Activated naive CD4-positive, alpha-beta T cell treated with anti-CD3 and anti-CD28 coated beads, Interleukin-2, amount 50 U/mL, for 24 hours (primary cell): ENCODE measurements at regions not wholly inside any gene's neighbourhood (a gene's known extent, or its start where the extent isn't known, plus 50 kb on each side); places are given as distances from the start of the nearest gene placed in this dataset.

Experiments used
- H3K27ac Mint-ChIP-seq: one replicate; pipeline ENCODE4 v1.8.0; 2021; ENCODE audit warnings: mild to moderate bottlenecking, mixed read lengths
- H3K27me3 Mint-ChIP-seq: one replicate; pipeline ENCODE4 v1.8.0; 2021; ENCODE audit warnings: mixed read lengths
- H3K36me3 Mint-ChIP-seq: one replicate; pipeline ENCODE4 v1.8.0; 2021; ENCODE audit warnings: mixed read lengths
- H3K4me1 Mint-ChIP-seq: one replicate; pipeline ENCODE4 v1.8.0; 2021; ENCODE audit warnings: mixed read lengths
- H3K4me3 Mint-ChIP-seq: one replicate; pipeline ENCODE4 v1.8.0; 2021; ENCODE audit warnings: mild to moderate bottlenecking, mixed read lengths
- H3K9me3 Mint-ChIP-seq: one replicate; pipeline ENCODE4 v1.8.0; 2021; ENCODE audit warnings: mixed read lengths

GRCh38 chr16:26189536-26189935, 497.8 kb downstream of the HS3ST4 start:
- no peaks in the 10 kb centered on the region for H3K4me1 Mint-ChIP-seq
- no peak overlapping the region for H3K4me3 Mint-ChIP-seq
- no peak overlapping the region for H3K27ac Mint-ChIP-seq
- no peaks in the 10 kb centered on the region for H3K36me3 Mint-ChIP-seq
- H3K9me3 Mint-ChIP-seq = peaks cover 4% of the 10 kb centered on the region
- H3K27me3 Mint-ChIP-seq = peaks cover 16% of the 10 kb centered on the region

GRCh38 chr16:26194526-26194925, 502.8 kb downstream of the HS3ST4 start:
- H3K9me3 Mint-ChIP-seq = peaks cover 4% of the 10 kb centered on the region
- H3K4me1 Mint-ChIP-seq = no peaks in the 10 kb centered on the region
- H3K27ac Mint-ChIP-seq = no peak overlapping the region
- H3K27me3 Mint-ChIP-seq = peaks cover 11% of the 10 kb centered on the region
- no peaks in the 10 kb centered on the region for H3K36me3 Mint-ChIP-seq
- H3K4me3 Mint-ChIP-seq = no peak overlapping the region

- Mint-ChIP-seq H3K36me3 (no peaks in the 10 kb centered on the region), H3K27me3 (peaks cover 10% of the 10 kb centered on the region), H3K4me1 (no peaks in the 10 kb centered on the region), H3K9me3 (peaks cover 4% of the 10 kb centered on the region), H3K4me3 (no peak overlapping the region), H3K27ac (no peak overlapping the region)
Measured at GRCh38 chr16:26195225-26195624, 503.5 kb downstream of the HS3ST4 start.

- no peak overlapping the region for H3K4me3 Mint-ChIP-seq
- H3K4me1 Mint-ChIP-seq = no peaks in the 10 kb centered on the region
- H3K27ac Mint-ChIP-seq = no peak overlapping the region
- peaks cover 5% of the 10 kb centered on the region for H3K27me3 Mint-ChIP-seq
- H3K36me3 Mint-ChIP-seq = no peaks in the 10 kb centered on the region
- peaks cover under 1% of the 10 kb centered on the region for H3K9me3 Mint-ChIP-seq
Measured at GRCh38 chr16:26196310-26196709, 504.6 kb downstream of the HS3ST4 start.

GRCh38 chr16:26196802-26197201, 505.0 kb downstream of the HS3ST4 start:
- Mint-ChIP-seq H3K36me3 (no peaks in the 10 kb centered on the region), H3K4me1 (no peaks in the 10 kb centered on the region)

GRCh38 chr16:26197707-26198106, 505.9 kb downstream of the HS3ST4 start:
- no peak overlapping the region for H3K4me3 Mint-ChIP-seq
- no peaks in the 10 kb centered on the region for H3K36me3 Mint-ChIP-seq
- no peak overlapping the region for H3K27ac Mint-ChIP-seq
- H3K9me3 Mint-ChIP-seq = no peaks in the 10 kb centered on the region
- no peaks in the 10 kb centered on the region for H3K4me1 Mint-ChIP-seq
- H3K27me3 Mint-ChIP-seq = peaks cover 4% of the 10 kb centered on the region

More at GRCh38 chr16:26196802-26197201, 505.0 kb downstream of the HS3ST4 start:
- H3K9me3 Mint-ChIP-seq = no peaks in the 10 kb centered on the region
- H3K27me3 Mint-ChIP-seq = peaks cover 4% of the 10 kb centered on the region
- no peak overlapping the region for H3K27ac Mint-ChIP-seq
- H3K4me3 Mint-ChIP-seq = no peak overlapping the region

- peaks cover 4% of the 10 kb centered on the region for H3K27me3 Mint-ChIP-seq
- no peak overlapping the region for H3K4me3 Mint-ChIP-seq
- no peaks in the 10 kb centered on the region for H3K4me1 Mint-ChIP-seq
- H3K27ac Mint-ChIP-seq = no peak overlapping the region
- H3K36me3 Mint-ChIP-seq = no peaks in the 10 kb centered on the region
- no peaks in the 10 kb centered on the region for H3K9me3 Mint-ChIP-seq
Measured at GRCh38 chr16:26198221-26198620, 506.5 kb downstream of the HS3ST4 start.

GRCh38 chr16:26204138-26204537, 512.4 kb downstream of the HS3ST4 start:
- Mint-ChIP-seq H3K27me3 (no peaks in the 10 kb centered on the region), H3K36me3 (no peaks in the 10 kb centered on the region), H3K4me3 (no peak overlapping the region), H3K4me1 (no peaks in the 10 kb centered on the region), H3K27ac (no peak overlapping the region), H3K9me3 (no peaks in the 10 kb centered on the region)

- H3K4me3 Mint-ChIP-seq = no peak overlapping the region
- H3K36me3 Mint-ChIP-seq = no peaks in the 10 kb centered on the region
- peaks cover 13% of the 10 kb centered on the region for H3K27me3 Mint-ChIP-seq
- H3K9me3 Mint-ChIP-seq = peaks cover 10% of the 10 kb centered on the region
- H3K4me1 Mint-ChIP-seq = no peaks in the 10 kb centered on the region
- no peak overlapping the region for H3K27ac Mint-ChIP-seq
Measured at GRCh38 chr16:26211542-26211941, 519.8 kb downstream of the HS3ST4 start.

- Mint-ChIP-seq H3K4me3 (no peak overlapping the region), H3K27ac (no peak overlapping the region), H3K4me1 (no peaks in the 10 kb centered on the region), H3K27me3 (peaks cover 13% of the 10 kb centered on the region), H3K9me3 (peaks cover 10% of the 10 kb centered on the region), H3K36me3 (no peaks in the 10 kb centered on the region)
Measured at GRCh38 chr16:26212599-26212998, 520.8 kb downstream of the HS3ST4 start.

- Mint-ChIP-seq H3K27me3 (peaks cover 20% of the 10 kb centered on the region), H3K9me3 (peaks cover 10% of the 10 kb centered on the region), H3K4me3 (no peak overlapping the region), H3K27ac (no peak overlapping the region), H3K36me3 (no peaks in the 10 kb centered on the region), H3K4me1 (no peaks in the 10 kb centered on the region)
Measured at GRCh38 chr16:26214581-26215174, 522.9 kb downstream of the HS3ST4 start.

- Mint-ChIP-seq H3K9me3 (peaks cover 7% of the 10 kb centered on the region), H3K36me3 (no peaks in the 10 kb centered on the region), H3K27ac (no peak overlapping the region), H3K4me3 (no peak overlapping the region), H3K27me3 (peaks cover 17% of the 10 kb centered on the region), H3K4me1 (peaks cover 4% of the 10 kb centered on the region)
Measured at GRCh38 chr16:26220894-26221293, 529.1 kb downstream of the HS3ST4 start.

- no peak overlapping the region for H3K4me3 Mint-ChIP-seq
- no peaks in the 10 kb centered on the region for H3K4me1 Mint-ChIP-seq
- no peaks in the 10 kb centered on the region for H3K36me3 Mint-ChIP-seq
- H3K27me3 Mint-ChIP-seq = peaks cover 5% of the 10 kb centered on the region
- H3K9me3 Mint-ChIP-seq = no peaks in the 10 kb centered on the region
- no peak overlapping the region for H3K27ac Mint-ChIP-seq
Measured at GRCh38 chr16:26231647-26232046, 539.9 kb downstream of the HS3ST4 start.

- peaks cover 15% of the 10 kb centered on the region for H3K27me3 Mint-ChIP-seq
- H3K36me3 Mint-ChIP-seq = no peaks in the 10 kb centered on the region
- peaks cover 21% of the 10 kb centered on the region for H3K9me3 Mint-ChIP-seq
- no peak overlapping the region for H3K4me3 Mint-ChIP-seq
- H3K4me1 Mint-ChIP-seq = no peaks in the 10 kb centered on the region
- H3K27ac Mint-ChIP-seq = no peak overlapping the region
Measured at GRCh38 chr16:26240807-26241206, 549.0 kb downstream of the HS3ST4 start.

GRCh38 chr16:26247063-26247462, 555.3 kb downstream of the HS3ST4 start:
- Mint-ChIP-seq H3K27ac (no peak overlapping the region), H3K4me3 (no peak overlapping the region), H3K4me1 (no peaks in the 10 kb centered on the region), H3K27me3 (peaks cover 2% of the 10 kb centered on the region), H3K9me3 (peaks cover 21% of the 10 kb centered on the region), H3K36me3 (no peaks in the 10 kb centered on the region)

GRCh38 chr16:26252598-26252997, 560.8 kb downstream of the HS3ST4 start:
- Mint-ChIP-seq H3K9me3 (peaks cover 14% of the 10 kb centered on the region), H3K4me3 (no peak overlapping the region), H3K27ac (no peak overlapping the region), H3K27me3 (peaks cover 11% of the 10 kb centered on the region), H3K36me3 (no peaks in the 10 kb centered on the region), H3K4me1 (no peaks in the 10 kb centered on the region)

GRCh38 chr16:26261621-26262020, 569.9 kb downstream of the HS3ST4 start:
- H3K36me3 Mint-ChIP-seq = no peaks in the 10 kb centered on the region

More at GRCh38 chr16:26261621-26262020, 569.9 kb downstream of the HS3ST4 start:
- H3K4me3 Mint-ChIP-seq = no peak overlapping the region
- H3K4me1 Mint-ChIP-seq = no peaks in the 10 kb centered on the region
- no peak overlapping the region for H3K27ac Mint-ChIP-seq
- H3K9me3 Mint-ChIP-seq = no peaks in the 10 kb centered on the region
- H3K27me3 Mint-ChIP-seq = peaks cover 2% of the 10 kb centered on the region
